ENCODE measurements at regions not wholly inside any gene's neighbourhood (a gene's known extent, or its start where the extent isn't known, plus 50 kb on each side); places are given as distances from the start of the nearest gene placed in this dataset.

- no peak for DNase-seq (ENCODE audit: low read depth)
Observed at GRCh38 chr15:31758126-31758525, 272.2 kb upstream of the CHRNA7 start.

GRCh38 chr15:31768055-31768454 lies 262.3 kb upstream of the CHRNA7 start:
- DNase-seq (ENCODE audit: low read depth), result no peak

- no peak for DNase-seq (ENCODE audit: low read depth)
Observed at GRCh38 chr15:31774045-31774444, 256.3 kb upstream of the CHRNA7 start.

- no peak for DNase-seq (ENCODE audit: low read depth)
Observed at GRCh38 chr15:31776039-31776438, 254.3 kb upstream of the CHRNA7 start.

- DNase-seq (ENCODE audit: low read depth), result no peak
Observed at GRCh38 chr15:31781261-31781660, 249.1 kb upstream of the CHRNA7 start.

GRCh38 chr15:31782016-31782783 lies 248.1 kb upstream of the CHRNA7 start:
- no peak for DNase-seq (ENCODE audit: low read depth)

- DNase-seq (ENCODE audit: low read depth), result no peak
Observed at GRCh38 chr15:31782951-31783350, 247.4 kb upstream of the CHRNA7 start.

- DNase-seq (ENCODE audit: low read depth), result no peak
Observed at GRCh38 chr15:31786360-31786759, 244.0 kb upstream of the CHRNA7 start.

GRCh38 chr15:31788104-31788503 lies 242.2 kb upstream of the CHRNA7 start:
- no peak for DNase-seq (ENCODE audit: low read depth)

- no peak for DNase-seq (ENCODE audit: low read depth)
Observed at GRCh38 chr15:31792611-31793199, 237.6 kb upstream of the CHRNA7 start.

GRCh38 chr15:31799319-31799714 lies 231.0 kb upstream of the CHRNA7 start:
- DNase-seq (ENCODE audit: low read depth), result no peak

GRCh38 chr15:31799715-31800321 lies 230.5 kb upstream of the CHRNA7 start:
- no peak for DNase-seq (ENCODE audit: low read depth)

GRCh38 chr15:31801152-31801551 lies 229.2 kb upstream of the CHRNA7 start:
- no peak for DNase-seq (ENCODE audit: low read depth)

GRCh38 chr15:31802761-31803160 lies 227.6 kb upstream of the CHRNA7 start:
- no peak for DNase-seq (ENCODE audit: low read depth)

GRCh38 chr15:31803388-31803884 lies 226.9 kb upstream of the CHRNA7 start:
- DNase-seq (ENCODE audit: low read depth), result no peak

- DNase-seq (ENCODE audit: low read depth), result no peak
Observed at GRCh38 chr15:31805090-31805662, 225.1 kb upstream of the CHRNA7 start.

GRCh38 chr15:31806106-31806505 lies 224.2 kb upstream of the CHRNA7 start:
- DNase-seq (ENCODE audit: low read depth), result no peak

- no peak for DNase-seq (ENCODE audit: low read depth)
Observed at GRCh38 chr15:31811641-31812040, 218.7 kb upstream of the CHRNA7 start.

GRCh38 chr15:31814082-31814481 lies 216.2 kb upstream of the CHRNA7 start:
- DNase-seq (ENCODE audit: low read depth), result no peak

- no peak for DNase-seq (ENCODE audit: low read depth)
Observed at GRCh38 chr15:31815411-31816155, 214.7 kb upstream of the CHRNA7 start.

- no peak for DNase-seq (ENCODE audit: low read depth)
Observed at GRCh38 chr15:31822463-31822862, 207.9 kb upstream of the CHRNA7 start.

- DNase-seq (ENCODE audit: low read depth), result no peak
Observed at GRCh38 chr15:31824024-31824423, 206.3 kb upstream of the CHRNA7 start.

Data from stimulated activated CD8-positive, alpha-beta memory T cell treated with anti-CD3 and anti-CD28 coated beads, Interleukin-7, amount 100 ng/mL, for 24 hours (primary cell).